ENCODE measurements at regions not wholly inside any gene's neighbourhood (a gene's known extent, or its start where the extent isn't known, plus 50 kb on each side); places are given as distances from the start of the nearest gene placed in this dataset.

- TF ChIP-seq GATA2 (IDR thresholded peaks at IDR 0.05; ENCODE audit: low read depth, low read length) (no peak), GATA3 (IDR thresholded peaks at IDR 0.05; ENCODE audit: low read depth, low read length) (no peak)
Observed at GRCh38 chr12:5345534-5345933, 86.4 kb upstream of the NTF3 start.

GRCh38 chr12:5348057-5348456 is 83.9 kb upstream of the NTF3 start:
- no peak for TF ChIP-seq GATA3 (IDR thresholded peaks at IDR 0.05; ENCODE audit: low read depth, low read length)
- TF ChIP-seq GATA2 (IDR thresholded peaks at IDR 0.05; ENCODE audit: low read depth, low read length) = no peak

- TF ChIP-seq GATA2 (IDR thresholded peaks at IDR 0.05; ENCODE audit: low read depth, low read length) = peak; percentile 28; the same call in 1 of the 2 replicates
- TF ChIP-seq GATA3 (IDR thresholded peaks at IDR 0.05; ENCODE audit: low read depth, low read length) = no peak
Observed at GRCh38 chr12:5348491-5348890, 83.4 kb upstream of the NTF3 start.

GRCh38 chr12:5364036-5364770 is 67.7 kb upstream of the NTF3 start:
- TF ChIP-seq GATA3 (IDR thresholded peaks at IDR 0.05; ENCODE audit: low read depth, low read length) (no peak), GATA2 (IDR thresholded peaks at IDR 0.05; ENCODE audit: low read depth, low read length) (no peak)

- TF ChIP-seq GATA3 (IDR thresholded peaks at IDR 0.05; ENCODE audit: low read depth, low read length) (no peak), GATA2 (IDR thresholded peaks at IDR 0.05; ENCODE audit: low read depth, low read length) (no peak)
Observed at GRCh38 chr12:5369298-5369697, 62.6 kb upstream of the NTF3 start.

- TF ChIP-seq GATA3 (IDR thresholded peaks at IDR 0.05; ENCODE audit: low read depth, low read length) (no peak), GATA2 (IDR thresholded peaks at IDR 0.05; ENCODE audit: low read depth, low read length) (no peak)
Observed at GRCh38 chr12:5371631-5372030, 60.3 kb upstream of the NTF3 start.

GRCh38 chr12:5374713-5375112 is 57.2 kb upstream of the NTF3 start:
- TF ChIP-seq GATA2 (IDR thresholded peaks at IDR 0.05; ENCODE audit: low read depth, low read length) (no peak), GATA3 (IDR thresholded peaks at IDR 0.05; ENCODE audit: low read depth, low read length) (no peak)

- TF ChIP-seq GATA3 (IDR thresholded peaks at IDR 0.05; ENCODE audit: low read depth, low read length) (no peak), GATA2 (IDR thresholded peaks at IDR 0.05; ENCODE audit: low read depth, low read length) (no peak)
Observed at GRCh38 chr12:5375547-5376295, 56.2 kb upstream of the NTF3 start.

- no peak for TF ChIP-seq GATA2 (IDR thresholded peaks at IDR 0.05; ENCODE audit: low read depth, low read length)
Observed at GRCh38 chr12:5376591-5377207, 55.2 kb upstream of the NTF3 start.

GRCh38 chr12:5377997-5378592 is 53.8 kb upstream of the NTF3 start:
- no peak for TF ChIP-seq GATA2 (IDR thresholded peaks at IDR 0.05; ENCODE audit: low read depth, low read length)
- TF ChIP-seq GATA3 (IDR thresholded peaks at IDR 0.05; ENCODE audit: low read depth, low read length) = no peak

- TF ChIP-seq GATA2 (IDR thresholded peaks at IDR 0.05; ENCODE audit: low read depth, low read length) (no peak), GATA3 (IDR thresholded peaks at IDR 0.05; ENCODE audit: low read depth, low read length) (no peak)
Observed at GRCh38 chr12:5379749-5380496, 52.0 kb upstream of the NTF3 start.
